Stimulated activated CD4-positive, alpha-beta T cell treated with anti-CD3 and anti-CD28 coated beads, Interleukin-2, amount 100 ng/mL, for 4 hours (primary cell): ENCODE measurements at regions not wholly inside any gene's neighbourhood (a gene's known extent, or its start where the extent isn't known, plus 50 kb on each side); places are given as distances from the start of the nearest gene placed in this dataset.
"Not testable (repeated sequence)": the region's sequence is repeated elsewhere in the genome, so short reads cannot be mapped to it uniquely, and the experiment has no call there.

ENCODE experiments used
- DNase-seq: peaks from one replicate; pipeline ENCODE4 v3.0.0-alpha.2; 2020; ENCODE audit warnings: low read depth

GRCh38 chr3:124043023-124043422 is 51.1 kb upstream of the ROPN1 start:
- DNase-seq, result no peak

- DNase-seq, result no peak
These were observed 53.0 kb upstream of the ROPN1 start for GRCh38 chr3:124044956-124045355.

GRCh38 chr3:124048967-124049798 is 57.3 kb upstream of the ROPN1 start:
- DNase-seq, result no peak

GRCh38 chr3:124051636-124052035 is 59.7 kb upstream of the ROPN1 start:
- no peak for DNase-seq

- DNase-seq, result no peak
These were observed 61.9 kb upstream of the ROPN1 start for GRCh38 chr3:124053871-124054270.

- DNase-seq, result no peak
These were observed 64.9 kb upstream of the ROPN1 start for GRCh38 chr3:124056846-124057245.

GRCh38 chr3:124057420-124057819 is 65.5 kb upstream of the ROPN1 start:
- no peak for DNase-seq

GRCh38 chr3:124059580-124059979 is 67.7 kb upstream of the ROPN1 start:
- DNase-seq, result no peak

- no peak for DNase-seq
These were observed 71.4 kb upstream of the ROPN1 start for GRCh38 chr3:124063197-124063909.

- DNase-seq, result no peak
These were observed 72.1 kb upstream of the ROPN1 start for GRCh38 chr3:124064050-124064449.

- DNase-seq, result not testable (repeated sequence)
These were observed 74.6 kb upstream of the ROPN1 start for GRCh38 chr3:124066543-124066942.

- not testable (repeated sequence) for DNase-seq
These were observed 77.8 kb upstream of the ROPN1 start for GRCh38 chr3:124069706-124070105.

GRCh38 chr3:124075090-124075489 is 83.2 kb upstream of the ROPN1 start:
- DNase-seq, result not testable (repeated sequence)

- DNase-seq, result no peak
These were observed 83.8 kb upstream of the ROPN1 start for GRCh38 chr3:124075753-124076152.

- DNase-seq, result no peak
These were observed 84.3 kb upstream of the ROPN1 start for GRCh38 chr3:124076235-124076634.

GRCh38 chr3:124078953-124079911 is 87.3 kb upstream of the ROPN1 start:
- DNase-seq, result no peak

GRCh38 chr3:124079912-124080276 is 88.0 kb upstream of the ROPN1 start:
- no peak for DNase-seq

GRCh38 chr3:124082343-124082742 is 90.4 kb upstream of the ROPN1 start:
- DNase-seq, result no peak

- no peak for DNase-seq
These were observed 92.3 kb upstream of the ROPN1 start for GRCh38 chr3:124084022-124084881.

- no peak for DNase-seq
These were observed 96.9 kb upstream of the ROPN1 start for GRCh38 chr3:124088801-124089200.

GRCh38 chr3:124089214-124089613 is 97.3 kb upstream of the ROPN1 start:
- no peak for DNase-seq
